HCT116 (cell line): ENCODE measurements at regions not wholly inside any gene's neighbourhood (a gene's known extent, or its start where the extent isn't known, plus 50 kb on each side); places are given as distances from the start of the nearest gene placed in this dataset.

Experiments
- ATAC-seq: fragments of 200-7000 bp; cut with Tn5 transposase; 2 replicates; pipeline ENCODE4 v1.9.1; 2020; ENCODE audit warnings: mild to moderate bottlenecking, moderate library complexity
- BruUV-seq: library from RNA; stranded (reverse); fragments of 400-500 nt; replicated peaks from 2 replicates; lab custom pipeline; 2021; lab: Mats Ljungman, UMichigan
- CTCF ChIA-PET: fragments of 300-600 bp; sonication (Branson Sonifier 250); formaldehyde crosslinking; loops from one replicate; lab custom pipeline; 2021; ENCODE audit warnings: antibody characterized with exemption; lab: Charles Lee
- POLR2A ChIA-PET: fragments of 300-600, 350-600 bp; sonication (Branson Sonifier 250); formaldehyde crosslinking; loops from one replicate; lab custom pipeline; 2021; ENCODE audit warnings: antibody characterized with exemption; lab: Charles Lee
- RAD21 ChIA-PET, 2 experiments: fragments of 300-600 bp; sonication (Branson Sonifier 250); formaldehyde crosslinking; loops; one replicate each; lab custom pipeline; 2023; ENCODE audit warnings: low total read pairs in 2 of 2; ENCODE audit not compliant: uncharacterized antibody in 2 of 2, unreplicated experiment in 2 of 2, low non-redundant PET in 1 of 2; lab: Charles Lee
- DNase-seq: peaks from one replicate; pipeline ENCODE4 v3.0.0-alpha.2; 2010; ENCODE audit warnings: low read depth, low spot score
- H2AFZ ChIP-seq: fragments of 200-600 bp; shearing (Covaris generic), sonication (generic); 2 replicates; pipeline ENCODE4 v1.6.1; 2017; ENCODE audit warnings: low read depth, mixed run types, mixed read lengths, antibody characterized with exemption, low read length; ENCODE audit not compliant: poor library complexity, severe bottlenecking
- H3K27ac ChIP-seq: 2 replicates; pipeline ENCODE4 v1.5.1; 2012; ENCODE audit warnings: low read depth, low read length
- H3K27me3 ChIP-seq: fragments of 200-600 bp; sonication (generic); 2 replicates; pipeline ENCODE4 v1.6.1; 2016; ENCODE audit warnings: mixed run types, low read length, mixed read lengths; ENCODE audit not compliant: insufficient read depth
- H3K36me3 ChIP-seq, 2 experiments: fragments of 200-500 bp in 1 of 2; fragments of 200-600 bp in 1 of 2; sonication (Bioruptor generic) in 1 of 2; sonication (generic) in 1 of 2; 2 replicates each; pipeline versions ENCODE4 v1.5.1 to v1.6.1; 2014 to 2016; ENCODE audit warnings: low read length in 2 of 2, inconsistent platforms in 1 of 2, mixed read lengths in 1 of 2, mixed run types in 1 of 2; ENCODE audit not compliant: insufficient read depth in 2 of 2, control insufficient read depth in 1 of 2
- H3K4me1 ChIP-seq, 2 experiments: fragments of 200-600 bp in 1 of 2; sonication (generic) in 1 of 2; 2 replicates each; pipeline versions ENCODE4 v1.5.1 to v1.6.1; 2012 to 2017; ENCODE audit warnings: low read length in 2 of 2, inconsistent platforms in 1 of 2, mild to moderate bottlenecking in 1 of 2, mixed read lengths in 1 of 2, mixed run types in 1 of 2, moderate library complexity in 1 of 2; ENCODE audit not compliant: insufficient read depth in 2 of 2, control insufficient read depth in 1 of 2
- H3K4me2 ChIP-seq: fragments of 200-600 bp; sonication (generic); 2 replicates; pipeline ENCODE4 v1.6.1; 2017; ENCODE audit warnings: mixed run types, low read length, mixed read lengths
- H3K4me3 ChIP-seq, 2 experiments: fragments of 200-600 bp in 1 of 2; sonication (generic) in 1 of 2; replicated peaks in 1 of 2; 2 replicates each; pipeline ENCODE4 v1.5.1; 2011 to 2016; ENCODE audit warnings: low read length in 2 of 2, control low read depth in 1 of 2, low read depth in 1 of 2, mild to moderate bottlenecking in 1 of 2, mixed read lengths in 1 of 2, mixed run types in 1 of 2
- H3K79me2 ChIP-seq: fragments of 200-600 bp; sonication (generic); 2 replicates; pipeline ENCODE4 v1.6.1; 2017; ENCODE audit warnings: mild to moderate bottlenecking, mixed run types, low read length, moderate library complexity, mixed read lengths; ENCODE audit not compliant: insufficient read depth
- H3K9ac ChIP-seq: fragments of 200-600 bp; sonication (generic); 2 replicates; pipeline ENCODE4 v1.6.1; 2016; ENCODE audit warnings: low read length, mixed read lengths
- H3K9me2 ChIP-seq: fragments of 200-600 bp; sonication (generic), shearing (Covaris generic); 2 replicates; pipeline ENCODE4 v1.6.1; 2017; ENCODE audit warnings: mixed run types, mild to moderate bottlenecking, moderate library complexity; ENCODE audit not compliant: insufficient read depth
- H3K9me3 ChIP-seq, 2 experiments: fragments of 200-500 bp in 1 of 2; fragments of 200-600 bp in 1 of 2; sonication (Bioruptor generic) in 1 of 2; sonication (generic) in 1 of 2; 2 replicates each; pipeline ENCODE4 v1.6.1; 2014 to 2017; ENCODE audit warnings: low read length in 2 of 2, mixed read lengths in 2 of 2, inconsistent platforms in 1 of 2, low read depth in 1 of 2, mild to moderate bottlenecking in 1 of 2, mixed run types in 1 of 2, moderate library complexity in 1 of 2; ENCODE audit not compliant: control insufficient read depth in 1 of 2, insufficient read depth in 1 of 2
- H4K20me1 ChIP-seq: fragments of 200-600 bp; sonication (generic), shearing (Covaris generic); 2 replicates; pipeline ENCODE4 v1.6.1; 2017; ENCODE audit warnings: mixed run types, mild to moderate bottlenecking, moderate library complexity; ENCODE audit not compliant: insufficient read depth
- ATF3 ChIP-seq: IDR thresholded peaks from 2 replicates; pipeline ENCODE4 v1.6.1; 2012
- EGR1 ChIP-seq: IDR thresholded peaks from 2 replicates; pipeline ENCODE4 v1.6.1; 2012; ENCODE audit warnings: low read depth
- EZH2 ChIP-seq: fragments of 200-600 bp; sonication (generic); IDR thresholded peaks from 2 replicates; pipeline ENCODE4 v1.6.1; 2017; ENCODE audit warnings: antibody characterized with exemption, mixed run types
- EZH2phosphoT487 ChIP-seq: fragments of 200-600 bp; IDR thresholded peaks from 2 replicates; pipeline ENCODE4 v1.6.1; 2018; ENCODE audit warnings: antibody characterized with exemption, borderline replicate concordance
- FOSL1 ChIP-seq: IDR thresholded peaks from 2 replicates; pipeline ENCODE4 v1.6.1; 2012; ENCODE audit warnings: low read depth
- POLR2A ChIP-seq: IDR thresholded peaks from 2 replicates; pipeline ENCODE4 v1.7.0; 2011; ENCODE audit warnings: borderline replicate concordance; ENCODE audit not compliant: insufficient read depth, insufficient read length; ENCODE audit errors: extremely low read depth
- RAD21 ChIP-seq: IDR thresholded peaks from 2 replicates; pipeline ENCODE4 v1.6.1; 2012; ENCODE audit warnings: low read depth, mild to moderate bottlenecking
- ZFX ChIP-seq: fragments of 450-650 bp; IDR thresholded peaks from 2 replicates; pipeline ENCODE4 v1.6.1; 2017
- intact Hi-C: fragments of 100-400 bp; cut with micrococcal nuclease; formaldehyde crosslinking; loops from 2 replicates; pipeline ENCODE4 v1.10.0; 2022
- TF ChIP-seq, protein P1 (sequence below): IDR thresholded peaks from 2 replicates; pipeline ENCODE4 v1.6.1; 2011; ENCODE audit warnings: mild to moderate bottlenecking, low read length, moderate library complexity; ENCODE audit not compliant: insufficient replicate concordance; ENCODE audit errors: extremely low read depth

DNA sequence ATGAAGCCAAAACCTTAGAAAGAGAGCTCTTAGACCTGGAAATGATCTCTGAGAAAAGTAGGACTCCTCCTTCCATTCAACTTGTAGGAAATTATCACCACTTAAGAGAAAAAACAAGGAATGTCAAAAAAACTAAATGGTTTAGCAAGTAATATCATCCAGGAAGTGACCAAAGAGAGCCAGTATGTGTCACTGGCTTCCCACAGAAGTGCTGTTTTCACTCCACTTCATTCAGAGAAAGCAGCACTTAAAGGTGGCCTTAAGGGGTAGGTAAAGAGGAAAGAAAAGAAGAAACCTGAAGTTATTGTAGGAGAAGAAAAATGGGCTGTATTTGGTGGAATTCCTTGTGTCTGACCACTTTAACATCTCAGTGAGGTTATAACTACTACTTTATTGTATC lies 414.4 kb upstream of the ETAA1 start:
- no peak for DNase-seq
- H3K9me2 ChIP-seq: no peaks in the 10 kb centered on the region
- no peaks in the 10 kb centered on the region for H3K27me3 ChIP-seq
- H3K9me3 ChIP-seq: peaks cover 0 to 2% of the 10 kb centered on the region in 2 experiments; a peak in 1 of 4 replicates
- ChIA-PET CTCF (no interaction called here), POLR2A (no interaction called here), RAD21 (no interaction called here)
- no TSS peak for BruUV-seq
- no peak overlapping the region for H3K9ac ChIP-seq
- no peak overlapping the region for H2AFZ ChIP-seq
- no peak for ATAC-seq
- H4K20me1 ChIP-seq: no peaks in the 10 kb centered on the region
- H3K79me2 ChIP-seq: no peaks in the 10 kb centered on the region
- no peaks in the 10 kb centered on the region for H3K4me1 ChIP-seq
- H3K4me3 ChIP-seq: no peak overlapping the region
- intact Hi-C loops: no loop called here
- no peaks in the 10 kb centered on the region for H3K36me3 ChIP-seq
- TF ChIP-seq POLR2A: no peak
- TF ChIP-seq, protein P1, sequence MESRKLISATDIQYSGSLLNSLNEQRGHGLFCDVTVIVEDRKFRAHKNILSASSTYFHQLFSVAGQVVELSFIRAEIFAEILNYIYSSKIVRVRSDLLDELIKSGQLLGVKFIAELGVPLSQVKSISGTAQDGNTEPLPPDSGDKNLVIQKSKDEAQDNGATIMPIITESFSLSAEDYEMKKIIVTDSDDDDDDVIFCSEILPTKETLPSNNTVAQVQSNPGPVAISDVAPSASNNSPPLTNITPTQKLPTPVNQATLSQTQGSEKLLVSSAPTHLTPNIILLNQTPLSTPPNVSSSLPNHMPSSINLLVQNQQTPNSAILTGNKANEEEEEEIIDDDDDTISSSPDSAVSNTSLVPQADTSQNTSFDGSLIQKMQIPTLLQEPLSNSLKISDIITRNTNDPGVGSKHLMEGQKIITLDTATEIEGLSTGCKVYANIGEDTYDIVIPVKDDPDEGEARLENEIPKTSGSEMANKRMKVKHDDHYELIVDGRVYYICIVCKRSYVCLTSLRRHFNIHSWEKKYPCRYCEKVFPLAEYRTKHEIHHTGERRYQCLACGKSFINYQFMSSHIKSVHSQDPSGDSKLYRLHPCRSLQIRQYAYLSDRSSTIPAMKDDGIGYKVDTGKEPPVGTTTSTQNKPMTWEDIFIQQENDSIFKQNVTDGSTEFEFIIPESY: no peak
- no peak for TF ChIP-seq EGR1
- no peak for TF ChIP-seq EZH2phosphoT487
- TF ChIP-seq EZH2: no peak
- H3K27ac ChIP-seq: no peak overlapping the region
- H3K4me2 ChIP-seq: no peak overlapping the region

DNA sequence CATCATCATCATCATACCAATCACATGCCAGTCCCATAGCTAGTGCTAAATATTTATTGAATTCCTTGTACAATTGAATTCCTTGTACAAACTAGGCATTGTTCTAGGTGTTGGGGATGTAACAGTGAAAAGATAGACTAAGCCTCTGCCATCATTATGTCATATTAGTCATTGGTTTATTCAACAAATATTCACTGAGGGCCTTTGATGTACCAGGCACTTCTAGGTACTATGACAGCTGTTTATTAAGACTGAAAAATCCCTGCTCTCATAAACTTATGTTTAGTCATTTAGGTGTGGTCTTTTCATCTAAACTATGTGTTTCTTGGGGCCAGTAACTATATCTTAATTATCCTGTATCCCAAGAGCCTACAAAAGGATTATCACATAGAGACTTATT lies 412.3 kb upstream of the ETAA1 start:
- Histone ChIP-seq H4K20me1 (no peaks in the 10 kb centered on the region), H3K27me3 (no peaks in the 10 kb centered on the region), H3K79me2 (no peaks in the 10 kb centered on the region), H3K9me3 (peaks cover 0 to 2% of the 10 kb centered on the region in 2 experiments; a peak in 1 of 4 replicates), H3K9ac (no peak overlapping the region), H2AFZ (no peak overlapping the region), H3K36me3 (no peaks in the 10 kb centered on the region), H3K4me3 (no peak overlapping the region), H3K27ac (no peak overlapping the region), H3K9me2 (no peaks in the 10 kb centered on the region), H3K4me2 (no peak overlapping the region), H3K4me1 (no peaks in the 10 kb centered on the region)
- DNase-seq: no peak
- ChIA-PET POLR2A (no interaction called here), RAD21 (no interaction called here), CTCF (no interaction called here)
- intact Hi-C loops: no loop called here
- BruUV-seq: no TSS peak
- TF ChIP-seq RAD21 (no peak), ZFX (no peak), ATF3 (no peak), FOSL1 (no peak), EZH2 (no peak)
- ATAC-seq: no peak
